NCI-H1436 treated with DMSO at 0.1 percent for 48 hours (cell line): ENCODE measurements at regions not wholly inside any gene's neighbourhood (a gene's known extent, or its start where the extent isn't known, plus 50 kb on each side); places are given as distances from the start of the nearest gene placed in this dataset.

Experiments used
- DNase-seq: peaks from one replicate; lab custom pipeline; 2025; lab: John Stamatoyannopoulos, UW

- DNase-seq = no peak
Observed at GRCh38 chr2:65737452-65738011, 305.1 kb upstream of the SPRED2 start.

- no peak for DNase-seq
Observed at GRCh38 chr2:65731476-65731875, 299.1 kb upstream of the SPRED2 start.

GRCh38 chr2:65730186-65730585, 297.8 kb upstream of the SPRED2 start:
- no peak for DNase-seq

- no peak for DNase-seq
Observed at GRCh38 chr2:65729246-65729645, 296.8 kb upstream of the SPRED2 start.

- DNase-seq = no peak
Observed at GRCh38 chr2:65728477-65729180, 296.2 kb upstream of the SPRED2 start.

GRCh38 chr2:65727816-65728215, 295.4 kb upstream of the SPRED2 start:
- no peak for DNase-seq

- DNase-seq = no peak
Observed at GRCh38 chr2:65727381-65727780, 295.0 kb upstream of the SPRED2 start.

GRCh38 chr2:65724752-65725151, 292.4 kb upstream of the SPRED2 start:
- DNase-seq = no peak

GRCh38 chr2:65724336-65724735, 291.9 kb upstream of the SPRED2 start:
- no peak for DNase-seq

- DNase-seq = no peak
Observed at GRCh38 chr2:65722028-65722778, 289.8 kb upstream of the SPRED2 start.

- no peak for DNase-seq
Observed at GRCh38 chr2:65716698-65717097, 284.3 kb upstream of the SPRED2 start.

- DNase-seq = no peak
Observed at GRCh38 chr2:65715323-65715722, 282.9 kb upstream of the SPRED2 start.

GRCh38 chr2:65714866-65715265, 282.5 kb upstream of the SPRED2 start:
- no peak for DNase-seq

- no peak for DNase-seq
Observed at GRCh38 chr2:65711863-65712262, 279.5 kb upstream of the SPRED2 start.

- DNase-seq = no peak
Observed at GRCh38 chr2:65710779-65711295, 278.4 kb upstream of the SPRED2 start.

- no peak for DNase-seq
Observed at GRCh38 chr2:65710356-65710755, 278.0 kb upstream of the SPRED2 start.

- DNase-seq = no peak
Observed at GRCh38 chr2:65708086-65708485, 275.7 kb upstream of the SPRED2 start.

GRCh38 chr2:65706411-65706810, 274.0 kb upstream of the SPRED2 start:
- no peak for DNase-seq

GRCh38 chr2:65701191-65701590, 268.8 kb upstream of the SPRED2 start:
- no peak for DNase-seq

- no peak for DNase-seq
Observed at GRCh38 chr2:65700720-65701119, 268.3 kb upstream of the SPRED2 start.

GRCh38 chr2:65700004-65700651, 267.7 kb upstream of the SPRED2 start:
- DNase-seq = no peak

GRCh38 chr2:65691816-65692215, 259.4 kb upstream of the SPRED2 start:
- DNase-seq = no peak
